Keratinocyte (primary cell): ENCODE measurements at regions not wholly inside any gene's neighbourhood (a gene's known extent, or its start where the extent isn't known, plus 50 kb on each side); places are given as distances from the start of the nearest gene placed in this dataset.

Experiments used
- DNase-seq: peaks from one replicate; pipeline ENCODE4 v3.0.0-alpha.2; 2011; ENCODE audit warnings: low read depth, missing footprints, low spot score
- FAIRE-seq: peaks from 2 replicates; lab custom pipeline; 2011; peaks lifted over from hg19 to GRCh38; lab: Jason Lieb, UNC
- H2AFZ ChIP-seq: 2 replicates; pipeline ENCODE4 v1.6.0; 2012; ENCODE audit warnings: low read length, control low read depth, inconsistent platforms; ENCODE audit not compliant: control insufficient read depth
- H3K27ac ChIP-seq: 2 replicates; pipeline ENCODE4 v1.5.1; 2011; ENCODE audit warnings: low read length; ENCODE audit not compliant: control insufficient read depth, insufficient read depth
- H3K27me3 ChIP-seq: 3 replicates; pipeline ENCODE4 v1.6.0; 2011; ENCODE audit warnings: low read length; ENCODE audit not compliant: control insufficient read depth, insufficient read depth; ENCODE audit errors: extremely low read depth
- H3K36me3 ChIP-seq, 2 experiments: 2 replicates in 1 of 2; 3 replicates in 1 of 2; pipeline ENCODE4 v1.5.1; 2011; ENCODE audit warnings: low read length in 2 of 2, mild to moderate bottlenecking in 1 of 2; ENCODE audit not compliant: control insufficient read depth in 2 of 2, insufficient read depth in 2 of 2; ENCODE audit errors: extremely low read depth in 1 of 2
- H3K4me1 ChIP-seq: 3 replicates; pipeline ENCODE4 v1.5.1; 2011; ENCODE audit warnings: low read length; ENCODE audit not compliant: control insufficient read depth, insufficient read depth; ENCODE audit errors: extremely low read depth
- H3K4me2 ChIP-seq: 3 replicates; pipeline ENCODE4 v1.6.0; 2011; ENCODE audit warnings: low read depth, low read length; ENCODE audit not compliant: control insufficient read depth, insufficient read depth; ENCODE audit errors: extremely low read depth
- H3K4me3 ChIP-seq, 3 experiments: fragments of 200-600 bp in 1 of 3; sonication (generic) in 1 of 3; 2 replicates in 2 of 3; 3 replicates in 1 of 3; pipeline ENCODE4 v1.5.1; 2011 to 2016; ENCODE audit warnings: low read length in 3 of 3, mild to moderate bottlenecking in 3 of 3, control low read depth in 2 of 3, inconsistent platforms in 1 of 3, low read depth in 1 of 3, mixed read lengths in 1 of 3, mixed run types in 1 of 3, moderate library complexity in 1 of 3; ENCODE audit not compliant: control insufficient read depth in 2 of 3, insufficient read depth in 2 of 3; ENCODE audit errors: extremely low read depth in 1 of 3
- H3K79me2 ChIP-seq: 2 replicates; pipeline ENCODE4 v1.6.0; 2012; ENCODE audit warnings: low read length; ENCODE audit not compliant: control insufficient read depth, insufficient read depth
- H3K9ac ChIP-seq: 3 replicates; pipeline ENCODE4 v1.6.0; 2011; ENCODE audit warnings: low read length; ENCODE audit not compliant: control insufficient read depth, insufficient read depth; ENCODE audit errors: extremely low read depth
- H3K9me1 ChIP-seq: 3 replicates; pipeline ENCODE4 v1.6.0; 2011; ENCODE audit warnings: low read length; ENCODE audit not compliant: control insufficient read depth, insufficient read depth; ENCODE audit errors: extremely low read depth
- H3K9me3 ChIP-seq: 2 replicates; pipeline ENCODE4 v1.5.1; 2012; ENCODE audit warnings: low read depth, low read length; ENCODE audit not compliant: control insufficient read depth
- H4K20me1 ChIP-seq: 3 replicates; pipeline ENCODE4 v1.6.0; 2011; ENCODE audit warnings: low read length; ENCODE audit not compliant: control insufficient read depth, insufficient read depth; ENCODE audit errors: extremely low read depth
- EZH2 ChIP-seq: IDR thresholded peaks from one replicate; pipeline ENCODE4 v1.6.1; 2012; ENCODE audit warnings: inconsistent platforms, mild to moderate bottlenecking, low read length, moderate library complexity
- dilution Hi-C: fragments of 300-500 bp; cut with MboI; formaldehyde crosslinking; loops from one replicate; pipeline ENCODE4 v1.7.0; 2020; ENCODE audit warnings: low sequenced_read_pairs; ENCODE audit not compliant: extremely low pct_ligation_motif_present
- TF ChIP-seq, protein P1 (sequence below), 3 experiments: IDR thresholded peaks in 1 of 3; conservative IDR thresholded peaks in 1 of 3; optimal IDR thresholded peaks in 1 of 3; 2 replicates in 2 of 3; 3 replicates in 1 of 3; pipeline versions ENCODE3 to v1.5.1; 2011; ENCODE audit warnings: low read length in 3 of 3, mild to moderate bottlenecking in 3 of 3, moderate library complexity in 2 of 3, control low read depth in 1 of 3, inconsistent platforms in 1 of 3; ENCODE audit not compliant: insufficient read depth in 2 of 3; ENCODE audit errors: extremely low read depth in 1 of 3

DNA sequence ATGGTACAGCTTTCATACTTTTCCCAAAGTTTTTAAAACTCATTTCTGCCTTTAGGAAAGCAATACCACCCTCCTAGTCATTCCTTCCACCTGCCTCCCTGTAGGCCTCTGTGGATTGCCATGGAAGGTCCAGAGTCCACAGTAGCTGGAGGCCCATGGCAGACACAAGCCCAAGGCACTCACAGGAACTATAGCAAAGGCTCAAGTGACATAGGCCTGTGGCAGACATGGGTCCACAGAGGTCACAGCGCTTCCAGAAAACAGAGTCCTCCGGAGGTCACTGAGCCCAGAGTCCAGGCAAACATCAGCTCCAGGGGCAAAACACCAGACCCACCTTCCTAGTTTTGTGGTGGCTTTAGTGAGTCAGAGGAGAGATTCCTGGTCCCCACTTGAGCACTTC is 147.6 kb upstream of the ATP6AP2 start:
- FAIRE-seq (no peak), DNase-seq (no peak)
- dilution Hi-C loops, result no loop called here

DNA sequence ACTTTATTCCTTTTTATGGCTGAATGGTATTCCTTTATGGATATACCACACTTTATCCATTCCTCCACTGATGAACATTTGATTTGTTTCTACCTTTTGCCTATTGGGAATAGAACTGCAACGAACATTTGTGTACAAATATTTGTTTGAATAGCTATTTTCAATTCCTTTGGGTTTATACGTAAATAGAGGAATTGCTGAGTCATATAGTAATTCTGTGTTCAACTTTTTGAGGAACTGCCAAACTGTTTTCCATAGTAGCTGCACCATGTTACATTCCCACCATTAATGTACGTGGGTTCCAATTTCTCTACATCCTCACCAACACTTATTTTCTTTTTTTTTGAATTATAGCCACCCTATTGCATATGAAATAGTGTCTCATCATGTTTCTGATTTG is 156.5 kb upstream of the ATP6AP2 start:
- H3K36me3 ChIP-seq, result no peaks in the 10 kb centered on the region
- H3K27me3 ChIP-seq, result no peaks in the 10 kb centered on the region
- FAIRE-seq (no peak), DNase-seq (no peak)
- H3K79me2 ChIP-seq, result no peaks in the 10 kb centered on the region
- no peaks in the 10 kb centered on the region for H3K9me1 ChIP-seq
- H3K4me3 ChIP-seq, result no peak overlapping the region
- H3K9ac ChIP-seq, result no peak overlapping the region
- no peak overlapping the region for H2AFZ ChIP-seq
- no peaks in the 10 kb centered on the region for H4K20me1 ChIP-seq
- peaks cover 2% of the 10 kb centered on the region for H3K9me3 ChIP-seq
- no peak overlapping the region for H3K27ac ChIP-seq
- dilution Hi-C loops, result no loop called here
- no peak for TF ChIP-seq EZH2
- TF ChIP-seq, protein P1, sequence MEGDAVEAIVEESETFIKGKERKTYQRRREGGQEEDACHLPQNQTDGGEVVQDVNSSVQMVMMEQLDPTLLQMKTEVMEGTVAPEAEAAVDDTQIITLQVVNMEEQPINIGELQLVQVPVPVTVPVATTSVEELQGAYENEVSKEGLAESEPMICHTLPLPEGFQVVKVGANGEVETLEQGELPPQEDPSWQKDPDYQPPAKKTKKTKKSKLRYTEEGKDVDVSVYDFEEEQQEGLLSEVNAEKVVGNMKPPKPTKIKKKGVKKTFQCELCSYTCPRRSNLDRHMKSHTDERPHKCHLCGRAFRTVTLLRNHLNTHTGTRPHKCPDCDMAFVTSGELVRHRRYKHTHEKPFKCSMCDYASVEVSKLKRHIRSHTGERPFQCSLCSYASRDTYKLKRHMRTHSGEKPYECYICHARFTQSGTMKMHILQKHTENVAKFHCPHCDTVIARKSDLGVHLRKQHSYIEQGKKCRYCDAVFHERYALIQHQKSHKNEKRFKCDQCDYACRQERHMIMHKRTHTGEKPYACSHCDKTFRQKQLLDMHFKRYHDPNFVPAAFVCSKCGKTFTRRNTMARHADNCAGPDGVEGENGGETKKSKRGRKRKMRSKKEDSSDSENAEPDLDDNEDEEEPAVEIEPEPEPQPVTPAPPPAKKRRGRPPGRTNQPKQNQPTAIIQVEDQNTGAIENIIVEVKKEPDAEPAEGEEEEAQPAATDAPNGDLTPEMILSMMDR (optimal IDR thresholded peaks at IDR 0.05 in 1 of 3, IDR thresholded peaks at IDR 0.05 in 1 of 3, conservative IDR thresholded peaks at IDR 0.05 in 1 of 3; ENCODE audit: extremely low read depth in 1 of 3, insufficient read depth in 2 of 3, low read length in 3 of 3), result no peak
- H3K4me1 ChIP-seq, result no peaks in the 10 kb centered on the region
- no peak overlapping the region for H3K4me2 ChIP-seq

More for the DNA sequence above, 147.6 kb upstream of the ATP6AP2 start:
- Histone ChIP-seq H3K27ac (no peak overlapping the region), H4K20me1 (no peaks in the 10 kb centered on the region), H3K4me1 (peaks cover 8% of the 10 kb centered on the region), H3K9me1 (no peaks in the 10 kb centered on the region), H3K4me3 (no peak overlapping the region), H3K36me3 (no peaks in the 10 kb centered on the region), H3K4me2 (no peak overlapping the region), H2AFZ (no peak overlapping the region), H3K9ac (no peak overlapping the region), H3K9me3 (peaks cover 2% of the 10 kb centered on the region), H3K79me2 (no peaks in the 10 kb centered on the region), H3K27me3 (peaks cover 3% of the 10 kb centered on the region)
- TF ChIP-seq, protein P1 (optimal IDR thresholded peaks at IDR 0.05 in 1 of 3, IDR thresholded peaks at IDR 0.05 in 1 of 3, conservative IDR thresholded peaks at IDR 0.05 in 1 of 3; ENCODE audit: extremely low read depth in 1 of 3, insufficient read depth in 2 of 3, low read length in 3 of 3), result no peak
- TF ChIP-seq EZH2, result no peak
